ENCODE measurements at regions not wholly inside any gene's neighbourhood (a gene's known extent, or its start where the extent isn't known, plus 50 kb on each side); places are given as distances from the start of the nearest gene placed in this dataset.

- TF ChIP-seq YY1 (IDR thresholded peaks at IDR 0.05; ENCODE audit: insufficient read depth, insufficient read length) = no peak
- TF ChIP-seq ZNF274 (IDR thresholded peaks at IDR 0.05; ENCODE audit: low read depth, low read length) = no peak
- TF ChIP-seq SUZ12 (IDR thresholded peaks at IDR 0.05; ENCODE audit: extremely low read depth, insufficient read depth, insufficient read length) = no peak
These were observed 90.7 kb upstream of the DPT start for GRCh38 chr1:168819668-168820067.
